NCI-H2107 (cell line): ENCODE measurements at regions not wholly inside any gene's neighbourhood (a gene's known extent, or its start where the extent isn't known, plus 50 kb on each side); places are given as distances from the start of the nearest gene placed in this dataset.
"Not testable (repeated sequence)": the region's sequence is repeated elsewhere in the genome, so short reads cannot be mapped to it uniquely, and the experiment has no call there.

Experiments used
- DNase-seq: peaks from one replicate; lab custom pipeline; 2025; lab: John Stamatoyannopoulos, UW

DNA sequence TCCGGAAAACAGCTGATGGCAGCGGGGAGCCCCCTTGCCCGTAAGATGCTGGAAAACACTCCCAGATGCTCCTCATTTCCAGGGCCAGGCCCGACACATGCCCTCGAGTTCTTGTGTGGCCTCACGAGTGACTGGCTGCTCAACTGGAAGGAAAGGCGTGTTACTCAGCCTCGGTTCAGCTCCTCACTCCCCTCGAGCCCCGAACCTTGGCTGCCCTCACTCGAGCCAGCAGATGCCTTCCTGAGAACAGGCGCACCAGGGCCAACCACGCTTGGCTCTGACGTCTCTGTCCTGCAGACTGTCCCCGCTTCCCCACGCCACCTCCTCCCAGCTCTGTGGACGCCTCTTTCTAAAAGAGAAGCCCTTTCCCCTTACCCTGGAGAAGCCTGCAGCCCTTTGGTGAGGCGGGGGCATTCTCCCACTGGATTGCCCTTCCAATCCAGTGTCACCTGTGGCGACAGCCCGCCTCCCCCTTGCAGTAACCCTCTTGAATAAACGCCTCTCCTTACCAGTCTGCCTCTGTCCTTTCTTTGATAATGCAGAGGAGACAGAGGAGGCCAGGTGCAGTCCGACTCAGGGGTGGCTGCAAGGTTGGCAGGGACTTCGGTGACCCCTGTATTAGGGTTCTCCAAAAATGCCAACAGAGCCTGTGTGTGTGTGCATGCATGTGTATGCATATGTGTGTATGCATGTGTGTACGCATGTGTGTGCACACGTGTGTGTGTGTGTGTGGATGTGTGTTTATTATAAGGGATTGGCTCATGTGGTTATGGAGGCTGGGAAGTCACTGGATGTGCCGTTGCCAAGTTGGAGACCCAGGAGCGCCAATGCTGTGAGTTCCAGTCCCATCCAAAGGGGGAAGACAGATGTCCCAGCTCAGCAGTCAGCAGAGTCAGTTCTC is 166.3 kb downstream of the KIF26A start:
- DNase-seq: no peak

DNA sequence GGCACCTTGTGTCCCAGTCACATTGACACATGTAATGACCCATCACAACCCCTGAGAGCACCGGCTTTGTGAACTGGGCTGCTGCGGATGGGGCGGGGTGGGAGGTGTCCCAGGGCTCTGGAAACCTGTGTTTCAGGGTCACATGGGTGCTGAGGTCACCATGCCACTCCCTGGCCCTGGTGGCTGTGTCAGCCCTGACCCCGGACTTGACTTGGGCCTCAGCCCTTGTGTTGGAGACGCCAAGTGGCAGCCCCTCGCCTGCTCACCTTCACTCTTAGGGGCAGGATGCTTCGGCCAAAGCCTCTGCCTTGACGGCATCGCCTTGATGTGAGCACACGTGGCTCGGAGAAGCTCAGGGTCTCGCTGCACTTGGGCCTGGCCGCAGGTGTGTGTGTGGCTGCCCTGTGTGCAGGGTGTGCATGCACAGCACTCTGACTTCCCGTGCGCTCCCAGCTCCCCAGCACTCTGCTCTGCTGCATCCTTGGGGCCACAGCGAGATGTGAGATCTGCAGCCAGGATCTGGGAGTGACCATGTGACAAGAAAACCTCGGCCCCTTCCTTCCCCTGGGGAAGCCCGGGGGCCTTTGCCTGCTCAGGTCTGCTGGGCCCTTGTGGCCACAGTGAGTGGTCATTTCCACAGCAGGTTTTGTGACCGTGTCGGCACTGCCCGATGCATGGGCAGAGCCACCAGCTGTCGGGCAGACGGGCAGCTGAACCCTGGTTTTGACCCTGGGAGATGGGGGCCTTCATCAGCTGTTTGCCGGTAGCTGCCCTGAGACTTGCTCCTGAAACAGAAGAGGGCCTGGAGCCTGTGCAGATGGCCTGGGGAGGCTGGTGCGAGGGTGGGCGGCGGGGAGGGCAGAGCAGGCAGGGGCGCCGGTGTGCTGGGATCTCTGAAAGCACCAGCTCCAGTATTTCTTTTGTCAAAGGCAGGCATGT is 167.4 kb downstream of the KIF26A start:
- DNase-seq: no peak

DNA sequence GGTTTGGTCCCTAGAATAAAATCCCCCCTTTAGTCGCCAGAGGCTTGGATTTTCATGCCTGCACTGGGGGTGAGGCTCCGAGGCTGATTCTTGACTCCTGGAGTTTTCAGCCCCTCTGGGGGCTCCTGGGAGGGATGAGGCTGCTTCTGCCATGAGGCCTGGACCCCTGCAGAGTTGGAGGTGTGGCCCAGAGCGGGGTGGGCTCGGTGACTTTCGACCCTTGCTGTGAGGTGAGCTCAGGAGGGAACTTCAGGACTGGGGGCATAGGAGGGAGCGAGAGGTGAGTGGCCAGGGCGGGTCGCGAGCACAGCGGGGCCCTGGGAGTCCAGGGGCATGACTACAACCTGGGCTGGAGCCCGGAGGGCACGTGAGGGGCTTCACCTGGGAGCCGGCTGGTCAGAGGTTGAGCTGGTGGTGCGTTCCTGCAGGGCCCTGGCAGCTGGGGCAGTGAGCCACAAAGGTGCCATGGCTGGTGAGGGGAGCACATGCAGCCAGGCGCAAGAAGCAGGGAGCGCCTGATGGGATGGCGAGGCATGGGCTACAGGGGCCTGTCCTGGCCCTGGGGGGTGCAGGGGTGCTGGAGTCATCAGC is 168.2 kb downstream of the KIF26A start:
- no peak for DNase-seq

DNA sequence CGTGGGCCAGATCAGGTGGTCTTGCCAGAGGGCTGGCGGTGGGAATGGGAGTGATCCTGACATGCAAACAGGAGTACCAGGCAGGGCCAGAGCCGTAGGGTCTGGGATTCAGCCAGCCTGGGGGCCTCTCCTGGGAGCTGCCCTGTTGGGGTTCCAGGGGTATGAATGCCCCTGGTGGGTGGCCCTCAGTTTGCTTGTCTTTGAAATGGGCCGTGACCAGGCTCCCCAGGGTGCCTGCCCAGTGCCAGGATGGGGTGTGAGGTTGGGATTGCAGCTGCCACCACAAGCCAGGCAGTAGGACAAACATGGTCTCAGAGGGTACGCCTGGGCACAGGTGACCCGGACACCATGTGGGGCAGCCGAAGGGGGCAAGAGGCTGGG is 168.8 kb downstream of the KIF26A start:
- DNase-seq: no peak

DNA sequence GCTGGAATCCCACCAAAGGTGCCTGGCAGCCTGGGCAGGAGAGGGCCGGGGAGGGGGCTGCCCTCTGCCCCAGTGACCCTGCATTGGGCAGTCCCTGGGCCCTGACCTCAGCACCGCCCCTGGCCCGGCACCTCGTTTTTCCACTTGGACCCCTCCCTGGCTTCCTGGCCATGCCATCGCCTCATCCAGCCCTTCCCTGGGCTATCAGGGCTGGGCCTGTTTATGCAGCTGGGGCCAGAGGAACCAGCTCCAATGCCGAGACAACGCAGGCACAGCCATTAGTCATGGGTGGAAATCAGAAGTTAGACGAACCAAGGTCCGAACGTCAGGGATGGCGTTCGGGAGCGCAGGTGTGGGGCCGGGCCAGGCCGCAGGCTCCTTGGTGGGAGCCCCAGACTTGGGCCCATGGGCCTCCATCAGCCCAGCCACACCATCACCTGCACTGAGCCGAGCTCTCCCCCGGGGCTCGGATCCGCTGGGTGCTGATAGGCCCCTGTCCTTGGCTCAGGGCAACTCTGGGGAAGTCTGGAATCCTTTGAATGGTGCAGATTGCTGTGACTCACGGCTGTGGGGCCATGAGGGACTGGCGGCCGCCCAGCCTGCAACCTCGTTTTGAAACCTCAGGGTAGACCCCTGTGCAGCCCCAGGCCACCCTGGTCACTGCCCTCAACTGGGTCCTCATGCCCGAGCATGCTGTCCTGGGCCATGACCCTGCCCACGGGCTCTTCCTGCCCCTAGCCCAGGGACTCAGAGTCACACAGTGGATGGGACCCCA is 169.4 kb downstream of the KIF26A start:
- DNase-seq: no peak

DNA sequence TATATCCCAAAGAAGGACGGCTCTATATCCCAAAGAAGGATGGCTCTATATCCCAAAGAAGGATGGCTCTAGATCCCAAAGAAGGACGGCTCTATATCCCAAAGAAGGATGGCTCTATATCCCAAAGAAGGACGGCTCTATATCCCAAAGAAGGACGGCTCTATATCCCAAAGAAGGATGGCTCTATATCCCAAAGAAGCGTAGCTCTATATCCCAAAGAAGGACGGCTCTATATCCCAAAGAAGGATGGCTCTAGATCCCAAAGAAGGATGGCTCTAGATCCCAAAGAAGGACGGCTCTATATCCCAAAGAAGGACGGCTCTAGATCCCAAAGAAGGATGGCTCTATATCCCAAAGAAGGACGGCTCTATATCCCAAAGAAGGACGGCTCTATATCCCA is 170.1 kb downstream of the KIF26A start:
- DNase-seq: not testable (repeated sequence)

DNA sequence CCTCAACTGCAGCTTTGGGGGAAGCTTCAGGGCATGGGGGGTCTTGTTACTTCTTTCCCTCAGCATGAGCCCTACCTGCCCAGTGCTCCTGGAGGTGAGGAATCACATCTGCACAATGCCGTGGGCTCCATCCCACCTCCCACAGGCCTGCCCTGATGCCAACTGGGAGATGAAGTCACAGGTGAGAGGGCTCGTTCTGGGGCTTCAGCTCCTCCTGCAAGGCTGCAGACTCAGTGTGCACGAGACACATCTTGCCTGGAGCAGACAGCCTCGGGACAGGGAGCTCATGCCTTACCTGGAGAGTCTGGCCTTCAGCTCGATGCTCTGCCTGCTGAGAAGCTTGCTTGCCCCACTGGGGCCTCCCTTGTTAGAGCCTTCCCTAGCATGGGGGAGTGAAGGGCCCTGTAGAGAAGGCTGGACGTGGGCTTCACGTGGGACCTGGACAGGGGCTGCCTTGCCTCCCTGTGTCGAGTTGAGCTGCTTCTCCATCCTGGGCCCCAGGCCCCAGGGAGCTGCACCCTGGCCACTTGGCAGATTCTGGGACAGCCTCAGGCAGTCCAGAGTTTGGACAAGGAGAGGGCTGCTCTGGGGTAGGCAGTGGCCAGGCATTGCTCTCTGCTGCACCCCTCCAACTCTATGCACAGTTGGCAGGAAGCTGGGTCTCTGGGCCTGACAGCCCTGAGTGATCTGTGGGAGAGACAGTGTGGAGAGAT is 171.4 kb downstream of the KIF26A start:
- no peak for DNase-seq

DNA sequence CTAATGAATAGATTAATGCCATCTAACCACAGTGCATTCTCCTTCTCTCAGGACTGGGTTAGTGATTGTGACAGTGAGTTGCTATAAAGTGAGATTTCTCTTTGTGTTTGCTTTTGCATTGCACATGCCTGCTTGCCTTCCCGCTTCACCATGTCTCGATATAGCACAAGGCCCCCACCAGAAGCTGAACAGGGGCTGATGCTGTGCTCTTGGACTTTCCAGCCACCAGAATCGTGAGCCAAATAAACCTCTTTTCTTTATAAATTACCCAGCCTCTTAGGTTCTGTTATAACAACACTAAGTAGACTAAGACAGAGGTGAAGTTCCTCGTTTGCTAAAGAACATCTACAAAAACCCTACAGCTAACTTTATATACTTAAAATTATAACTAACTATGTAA is 173.0 kb downstream of the KIF26A start:
- no peak for DNase-seq

DNA sequence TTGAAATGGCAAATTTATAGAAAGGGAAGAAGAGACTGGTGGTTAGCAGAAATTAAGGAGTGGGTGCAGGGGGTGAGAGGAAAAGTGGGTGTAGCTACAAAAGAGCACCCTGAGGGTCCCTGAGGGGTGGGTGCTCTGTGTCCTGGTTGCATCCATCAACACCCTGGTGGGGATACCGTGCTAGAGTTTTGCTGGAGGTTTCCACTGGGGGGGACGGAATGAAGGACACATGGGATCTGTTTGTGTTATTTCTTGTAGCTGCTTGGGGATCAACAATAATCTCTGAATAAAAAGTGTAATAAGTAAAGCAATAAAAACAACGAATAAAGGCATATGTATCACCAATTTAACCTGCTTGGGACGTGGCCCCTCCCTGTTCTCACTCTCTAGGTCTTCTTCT is 175.3 kb downstream of the KIF26A start:
- no peak for DNase-seq

DNA sequence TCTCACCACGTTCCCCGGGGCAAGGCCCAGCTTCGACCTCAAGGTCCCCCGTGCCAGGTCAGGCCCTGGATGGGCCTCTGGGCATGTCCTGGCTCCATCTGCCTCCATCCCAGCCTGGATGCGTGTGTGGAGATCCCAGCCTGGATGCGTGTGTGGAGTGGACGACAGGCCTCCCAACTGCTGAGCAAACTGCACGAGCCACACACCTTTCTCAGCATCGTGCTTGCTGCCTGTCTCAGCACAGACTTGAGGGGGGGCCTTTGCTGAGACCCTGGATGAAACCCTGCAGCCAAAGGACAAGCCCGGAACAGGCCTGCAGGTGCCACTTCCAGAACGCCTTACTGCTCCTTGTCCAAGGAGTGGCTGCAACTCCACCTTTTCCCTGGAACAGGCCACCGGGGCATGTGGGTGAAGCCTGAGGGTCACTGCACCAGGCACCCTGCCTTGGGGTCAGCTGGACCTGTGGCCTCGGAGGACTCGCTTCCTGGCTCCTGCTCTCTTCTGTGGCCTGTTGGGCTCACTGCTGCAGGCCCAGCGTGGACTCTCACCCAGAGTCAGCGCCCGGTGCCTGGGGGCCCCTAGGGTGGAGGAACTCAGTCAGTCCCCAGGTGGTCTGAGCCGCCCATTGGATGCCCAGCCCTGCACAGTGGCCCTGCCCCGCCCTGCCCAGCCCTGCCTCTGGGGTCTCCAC is 176.0 kb downstream of the KIF26A start:
- DNase-seq: no peak

DNA sequence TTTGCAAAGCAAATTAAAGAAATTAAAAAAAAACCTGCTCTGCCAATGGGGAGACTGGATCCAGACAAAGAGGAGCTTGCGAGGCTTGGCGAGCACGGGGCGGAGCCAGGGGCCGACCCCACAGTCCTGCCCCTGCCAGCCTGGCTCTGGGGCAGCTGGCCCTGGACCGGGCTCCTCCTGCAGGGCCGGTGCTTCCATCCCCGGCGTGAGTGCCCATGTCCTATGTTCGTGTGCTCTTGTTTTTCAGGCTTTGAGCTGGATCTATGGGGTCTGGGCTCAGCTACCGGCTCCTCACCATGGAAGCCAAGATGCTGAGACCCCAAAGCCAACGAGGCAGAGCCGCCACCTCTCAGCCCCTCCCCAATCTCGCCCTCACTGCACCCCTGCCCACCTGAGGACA is 176.8 kb downstream of the KIF26A start:
- no peak for DNase-seq

DNA sequence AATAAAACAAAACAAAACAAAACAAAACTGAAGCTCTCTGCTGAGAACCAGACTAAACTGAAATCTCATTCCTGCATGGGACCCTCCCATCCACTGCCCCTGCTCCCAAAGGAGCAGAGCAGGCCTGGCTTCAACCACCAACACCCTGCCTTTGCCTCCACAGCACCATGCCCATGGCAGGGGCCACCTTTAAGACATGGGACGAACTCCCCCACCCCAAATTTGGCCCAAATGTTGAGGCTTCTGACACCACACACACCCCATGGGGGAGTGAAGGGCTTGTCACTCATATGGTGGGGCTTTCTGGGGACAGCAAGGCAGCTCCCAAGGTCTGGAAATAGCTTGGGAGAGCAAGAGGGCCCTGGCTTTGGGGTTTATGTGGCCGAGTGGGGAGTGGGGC is 177.2 kb downstream of the KIF26A start:
- no peak for DNase-seq

DNA sequence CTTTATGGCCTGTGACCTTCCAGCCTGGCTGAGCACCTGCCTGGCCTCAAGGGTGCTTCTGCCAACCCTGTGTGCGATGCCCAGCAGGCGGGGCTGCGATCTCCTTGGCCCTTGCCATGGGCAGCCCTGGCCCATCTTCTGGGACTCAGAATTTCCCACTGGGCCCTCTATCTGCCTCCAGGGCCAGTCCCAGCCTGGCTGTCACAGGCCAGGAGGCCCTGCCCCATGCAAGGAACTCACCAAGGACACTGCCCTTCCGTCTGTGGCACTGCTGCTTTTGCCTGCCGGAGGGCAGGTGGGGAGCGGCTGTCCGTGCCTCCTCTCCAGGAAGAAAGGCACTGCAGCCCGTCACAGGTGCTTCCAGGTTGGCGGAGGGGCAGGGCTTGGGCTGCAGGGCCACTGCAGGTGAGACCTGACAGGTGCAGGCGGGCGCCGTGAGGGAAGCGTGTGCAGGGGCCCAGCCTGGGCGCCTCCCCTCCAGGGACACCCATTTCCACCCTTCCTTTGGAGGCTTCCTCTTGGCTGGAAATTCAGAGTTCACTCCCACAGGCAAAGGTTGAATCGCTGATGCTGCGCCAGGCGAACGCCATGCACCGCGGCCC is 177.8 kb downstream of the KIF26A start:
- DNase-seq: no peak

DNA sequence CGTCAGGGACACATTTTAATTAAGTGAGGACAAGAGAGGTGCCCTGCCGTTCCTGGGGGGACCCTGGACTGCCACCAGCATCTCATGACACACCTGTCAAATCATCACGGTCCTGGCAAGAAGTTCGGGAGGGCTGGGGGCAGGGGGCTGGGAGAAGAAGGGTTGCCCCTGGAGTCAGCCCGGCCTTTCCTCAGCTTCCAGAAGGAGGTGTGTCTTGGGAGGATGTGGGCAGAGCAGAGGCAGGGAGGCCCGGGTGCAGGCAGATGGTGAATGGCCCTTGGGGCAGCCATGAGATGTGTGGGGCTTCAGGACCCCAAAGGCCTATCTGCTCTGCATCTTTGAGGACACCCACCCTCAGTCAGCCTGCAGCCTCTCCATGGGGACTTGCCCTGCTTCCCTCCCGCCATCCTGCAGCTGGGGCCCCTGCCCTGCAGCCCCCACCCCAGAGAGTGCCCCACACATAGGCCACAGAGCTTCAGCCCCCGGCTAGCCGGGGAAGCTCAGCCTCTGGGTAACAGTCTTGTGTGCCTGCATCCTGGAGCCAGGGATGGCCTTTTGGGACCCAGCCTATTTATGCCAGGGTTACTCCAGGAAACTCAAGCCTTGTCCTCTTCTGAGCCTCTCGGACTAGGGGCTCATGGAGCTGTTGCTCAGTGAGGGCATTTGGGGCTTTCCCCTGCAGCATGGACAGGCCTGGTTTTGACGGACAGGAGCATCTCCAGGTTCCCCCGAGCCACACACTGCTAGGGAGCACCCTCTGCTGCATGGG is 178.5 kb downstream of the KIF26A start:
- no peak for DNase-seq

DNA sequence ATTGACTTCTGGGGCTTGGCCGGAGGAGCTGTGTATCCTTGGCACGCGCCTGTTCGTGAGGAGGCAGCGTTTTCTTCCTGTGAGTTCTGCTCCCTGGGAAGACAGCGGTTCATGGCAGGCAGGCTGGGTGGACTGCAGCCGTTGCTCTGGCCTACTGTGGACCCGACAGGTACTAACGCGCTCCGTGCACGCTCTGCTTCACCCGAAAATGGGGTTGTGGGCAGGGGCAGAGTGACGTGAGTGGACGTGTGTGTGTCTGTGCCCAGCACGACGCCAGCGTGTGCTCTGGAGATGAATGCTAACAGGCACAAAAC is 179.1 kb downstream of the KIF26A start:
- DNase-seq: no peak

DNA sequence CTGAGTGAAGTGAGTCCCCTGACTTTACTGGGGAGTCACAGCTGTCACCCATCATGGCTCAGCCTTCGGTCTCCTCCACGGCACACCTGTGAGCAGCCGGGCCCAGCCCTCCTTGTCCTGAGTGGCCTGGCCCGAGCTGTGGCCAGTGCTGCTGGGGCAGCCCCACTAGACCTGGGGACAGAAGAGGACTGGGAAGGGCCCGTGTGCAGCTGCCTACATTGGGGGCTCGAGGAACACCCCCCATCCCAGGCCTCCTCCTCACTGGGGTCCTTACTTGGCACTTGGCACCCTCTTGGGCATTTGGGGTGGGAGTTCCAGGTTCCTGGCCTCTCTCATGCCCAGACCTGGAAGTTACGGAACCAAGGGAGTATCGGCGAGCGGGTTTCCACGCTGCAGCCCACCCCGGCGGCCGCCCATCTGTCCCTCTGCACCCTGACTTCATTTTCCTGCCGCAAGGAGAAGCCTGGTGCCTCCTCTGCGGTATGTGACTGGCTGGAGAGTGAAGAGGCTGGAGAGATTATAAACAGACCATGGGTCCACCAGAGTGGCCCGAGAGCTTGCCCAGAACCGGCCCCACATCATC is 179.7 kb downstream of the KIF26A start:
- no peak for DNase-seq

DNA sequence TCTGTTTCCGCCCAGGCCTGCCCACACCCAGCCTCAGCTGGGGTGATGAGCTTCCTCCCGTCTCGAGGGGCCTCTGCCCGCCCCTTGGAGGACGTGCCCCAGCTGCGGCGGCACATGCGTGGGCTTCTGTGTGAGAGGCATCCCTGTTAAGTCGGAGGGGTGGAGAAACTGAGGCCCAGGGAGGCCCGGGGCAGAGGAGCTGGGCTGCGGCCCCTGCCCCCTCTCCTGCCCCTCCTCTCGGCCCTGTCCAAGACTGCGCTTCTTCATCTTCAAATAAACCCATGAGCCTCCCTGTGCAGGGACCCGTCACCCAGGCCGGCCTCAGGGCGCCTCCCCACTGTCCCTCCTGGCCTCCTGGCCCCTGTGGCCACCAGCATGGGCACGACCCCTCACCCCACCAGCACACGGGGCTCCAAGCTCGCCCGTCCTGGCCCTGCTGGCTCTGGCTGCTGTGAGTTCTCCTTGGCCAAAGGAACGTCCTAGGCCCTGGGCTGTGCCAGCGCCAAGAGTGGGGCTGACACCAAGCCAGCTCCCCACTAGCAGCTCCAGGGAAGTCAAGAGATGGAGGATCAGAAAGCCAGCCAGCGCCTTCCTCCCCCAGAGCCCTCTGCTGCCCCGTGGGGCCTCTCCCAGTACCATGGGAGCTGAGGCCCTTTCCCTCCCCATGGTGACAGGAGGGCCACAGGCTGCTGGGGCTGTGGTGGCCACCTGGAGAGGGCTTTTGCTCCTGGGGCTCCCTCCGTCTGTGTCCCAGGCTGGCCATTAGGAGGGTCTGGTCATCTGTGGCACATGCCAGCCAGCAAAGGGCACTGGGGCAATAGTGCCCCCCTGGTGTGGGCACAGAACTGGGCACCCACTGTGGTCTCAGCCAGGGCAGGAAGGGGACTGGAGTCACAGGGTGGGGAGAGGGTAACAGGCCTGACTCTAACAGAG is 180.4 kb downstream of the KIF26A start:
- DNase-seq: no peak
